ENCODE measurements at regions not wholly inside any gene's neighbourhood (a gene's known extent, or its start where the extent isn't known, plus 50 kb on each side); places are given as distances from the start of the nearest gene placed in this dataset.

DNA sequence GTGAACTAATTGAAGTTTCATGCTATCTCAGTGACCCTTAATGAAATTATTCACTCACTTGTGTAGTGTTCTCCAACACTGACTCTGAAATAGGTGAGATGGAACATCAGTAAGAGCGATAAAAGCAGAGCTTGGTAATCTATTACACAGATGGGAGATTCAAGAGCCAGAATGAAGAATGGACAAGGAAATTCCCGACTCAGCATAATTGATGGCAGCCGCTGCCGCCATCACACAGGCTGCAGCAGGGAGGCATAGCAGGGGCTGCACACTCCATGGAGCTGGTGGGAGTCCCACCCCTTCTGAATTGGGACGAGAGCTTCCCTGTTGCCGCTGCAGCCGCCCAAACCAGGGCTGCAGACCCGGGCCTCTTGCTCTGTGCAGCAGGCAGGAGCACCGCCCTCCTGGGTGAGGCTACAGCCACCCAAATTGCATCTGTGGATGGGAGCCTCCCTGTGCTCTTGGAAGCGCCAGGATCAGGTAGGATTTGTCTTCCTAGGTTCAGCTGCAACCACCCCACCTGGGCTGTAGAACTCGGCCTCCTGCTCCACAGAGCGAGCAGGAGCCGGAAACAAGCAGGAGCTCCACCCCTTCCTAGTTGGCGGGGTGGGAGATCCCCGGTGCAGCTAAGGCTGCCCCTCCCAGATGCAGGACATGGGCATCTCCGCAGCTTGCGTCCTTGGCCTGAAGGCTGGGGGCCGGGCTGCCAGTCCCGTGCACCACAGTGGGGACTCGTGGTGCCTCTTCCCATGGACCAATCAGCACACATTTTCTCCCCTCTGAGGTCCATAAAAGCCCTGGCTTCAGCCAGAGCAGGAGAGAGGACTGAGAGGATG lies 535.1 kb upstream of the LUZP2 start:
- no peak for DNase-seq

DNA sequence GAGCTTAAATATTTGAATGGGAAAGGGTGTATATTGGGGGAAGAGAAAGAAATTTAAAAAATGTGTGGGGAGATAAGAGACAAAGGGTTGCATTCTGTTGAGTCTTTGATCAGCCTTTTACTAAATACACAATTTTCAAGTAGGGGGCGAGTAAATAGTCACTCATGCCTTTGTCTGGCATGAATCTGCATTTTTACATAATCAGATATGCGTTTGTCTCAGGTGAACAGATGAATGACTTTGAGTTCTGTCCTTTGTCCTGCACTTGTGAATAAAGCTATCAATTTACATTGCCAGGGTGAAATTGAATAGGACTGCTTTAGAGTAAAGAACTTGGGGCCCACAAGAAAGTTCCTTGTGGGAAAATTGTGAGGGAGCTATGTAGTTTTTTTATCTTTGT lies 523.6 kb upstream of the LUZP2 start:
- DNase-seq: peak; percentile 11

DNA sequence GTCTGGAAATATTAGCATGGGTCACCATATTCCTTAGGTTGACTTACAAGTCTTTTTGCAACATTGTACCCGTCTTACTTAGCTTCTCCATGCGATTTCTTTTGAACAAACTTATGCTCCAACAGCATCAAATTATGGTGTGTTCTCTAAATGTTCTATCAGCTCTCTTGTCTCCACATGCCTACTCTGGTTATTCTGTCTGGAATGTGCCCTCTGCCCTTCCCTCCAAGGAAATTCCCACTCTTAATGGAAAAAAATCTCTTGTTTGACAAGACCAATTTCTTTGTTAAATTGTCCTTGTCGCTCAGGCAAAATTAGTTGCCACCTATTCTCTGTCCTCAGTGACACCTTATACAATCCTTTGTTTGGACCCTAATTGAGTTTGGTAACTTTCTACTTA lies 522.8 kb upstream of the LUZP2 start:
- DNase-seq: peak; percentile 57

DNA sequence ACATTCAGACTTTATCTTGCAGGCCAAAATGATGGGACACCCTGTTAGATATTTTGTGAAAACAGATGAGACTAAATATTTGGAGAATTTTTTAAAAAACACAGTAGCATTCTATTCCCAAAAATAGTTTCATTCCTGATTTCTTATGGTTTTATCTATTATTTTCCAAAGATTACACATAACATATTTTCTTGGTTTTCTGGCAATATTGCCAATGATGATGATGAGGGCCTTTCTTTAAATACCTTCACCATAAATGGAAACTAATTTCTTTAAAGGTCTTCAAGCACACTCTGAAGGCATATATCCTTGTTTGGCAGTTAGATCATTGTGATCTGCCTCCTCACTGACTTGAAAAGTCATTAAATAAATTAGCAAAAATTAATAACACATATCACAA lies 522.3 kb upstream of the LUZP2 start:
- DNase-seq: peak; percentile 80

DNA sequence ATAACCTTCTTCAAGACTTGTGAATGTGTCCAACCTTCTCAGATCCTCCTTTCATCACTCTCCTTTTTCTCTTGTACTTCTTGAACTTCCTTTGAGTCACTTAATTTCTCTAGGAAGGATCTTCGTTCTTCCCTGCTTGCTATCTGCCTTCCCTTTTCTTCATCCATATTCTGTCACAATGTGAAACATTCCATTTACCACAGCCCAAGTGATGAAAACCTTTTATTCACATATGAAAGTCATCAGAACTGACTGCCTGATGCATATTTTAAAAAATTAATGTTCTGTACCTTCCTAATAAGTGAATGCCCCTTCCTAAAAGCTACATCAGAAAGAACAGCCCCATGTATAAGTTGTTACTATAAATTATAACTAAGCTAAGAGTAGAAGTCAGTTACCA lies 520.4 kb upstream of the LUZP2 start:
- peak; percentile 67 for DNase-seq

DNA sequence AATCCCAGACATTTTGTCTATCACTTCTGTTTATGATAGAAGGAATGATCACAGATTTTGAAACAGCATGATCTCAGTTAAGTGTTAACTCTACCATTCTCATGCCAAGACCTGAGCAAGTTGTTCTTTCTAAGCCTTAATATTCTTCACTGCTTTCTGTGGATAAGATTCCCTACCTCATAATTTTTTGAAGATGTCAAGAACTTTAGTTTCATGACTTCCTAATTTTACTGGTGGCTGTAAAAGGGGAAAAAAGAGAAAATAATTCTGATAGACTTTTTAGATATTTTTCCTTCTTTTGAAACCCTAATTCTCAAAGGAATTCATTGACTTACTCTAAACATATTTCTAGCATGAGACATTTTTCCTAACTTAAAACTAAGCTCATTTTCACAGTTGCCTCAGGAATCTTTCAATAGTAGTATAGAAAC lies 520.0 kb upstream of the LUZP2 start:
- peak; percentile 74 for DNase-seq

DNA sequence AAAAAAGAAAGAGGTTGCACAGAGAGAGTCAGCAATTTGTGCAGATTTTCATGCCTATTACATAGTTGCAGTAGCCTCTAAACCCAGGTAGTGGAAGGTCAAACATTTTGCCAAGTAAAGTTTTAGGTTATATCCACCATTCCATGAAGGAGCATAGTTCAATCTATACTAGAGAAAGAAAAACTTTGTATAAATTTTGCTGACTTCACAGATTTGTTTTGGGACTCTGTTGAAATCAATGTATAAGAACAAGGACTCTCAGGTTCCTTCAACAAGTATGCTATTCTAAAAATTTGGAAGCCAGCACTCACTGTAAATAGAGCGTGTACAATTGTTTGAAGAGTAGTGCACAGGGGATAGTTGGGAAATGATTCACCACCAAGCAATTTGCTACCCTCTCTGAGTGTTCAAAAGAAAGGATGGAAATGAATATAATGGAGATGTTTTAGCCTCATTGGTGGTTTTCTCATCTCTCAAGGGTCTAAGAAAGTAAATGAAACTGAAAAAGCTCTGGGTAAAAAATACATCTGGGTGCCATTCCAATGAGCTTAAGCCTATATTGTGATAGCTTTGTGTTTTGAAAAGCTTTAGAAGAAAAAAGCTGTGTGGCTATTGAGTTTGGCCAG lies 508.4 kb upstream of the LUZP2 start:
- peak; percentile 94 for DNase-seq

DNA sequence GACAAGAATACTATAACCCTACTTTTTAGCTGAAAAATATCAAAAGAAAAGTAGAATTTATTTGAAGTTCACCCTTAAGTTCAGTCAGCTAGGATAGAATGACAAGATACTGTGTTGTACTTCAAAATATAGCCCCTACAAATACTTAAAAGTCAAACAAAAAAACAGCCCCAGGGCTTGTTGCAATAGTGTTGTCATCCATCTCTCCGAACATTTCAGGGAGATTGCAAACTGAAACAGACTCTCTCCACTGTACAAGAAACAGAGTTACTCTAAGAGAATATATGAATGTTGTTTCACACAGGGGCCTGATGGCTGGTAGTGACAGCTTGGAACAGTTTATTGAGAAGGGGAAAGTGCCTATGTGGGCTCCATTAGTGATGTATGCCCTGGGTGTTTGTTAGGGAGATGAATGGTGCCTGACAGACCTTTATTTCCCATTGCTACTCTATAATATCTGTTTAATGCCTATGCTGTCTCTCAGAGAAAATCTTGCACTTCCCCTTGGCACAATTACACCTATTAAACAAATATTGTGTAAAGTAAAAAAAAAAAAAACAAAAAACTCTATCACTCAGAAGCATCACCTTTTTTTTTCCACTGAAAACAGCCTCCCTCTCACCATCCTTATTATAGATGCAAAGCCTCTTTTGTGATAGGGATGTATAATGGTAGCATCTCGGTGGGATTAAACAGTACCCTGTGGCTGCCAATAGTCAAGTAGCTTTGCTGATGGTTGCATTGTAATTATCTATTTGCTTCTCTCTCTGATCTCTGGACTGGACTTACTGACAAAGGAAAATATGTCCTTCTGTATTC lies 506.3 kb upstream of the LUZP2 start:
- peak; percentile 17 for DNase-seq

DNA sequence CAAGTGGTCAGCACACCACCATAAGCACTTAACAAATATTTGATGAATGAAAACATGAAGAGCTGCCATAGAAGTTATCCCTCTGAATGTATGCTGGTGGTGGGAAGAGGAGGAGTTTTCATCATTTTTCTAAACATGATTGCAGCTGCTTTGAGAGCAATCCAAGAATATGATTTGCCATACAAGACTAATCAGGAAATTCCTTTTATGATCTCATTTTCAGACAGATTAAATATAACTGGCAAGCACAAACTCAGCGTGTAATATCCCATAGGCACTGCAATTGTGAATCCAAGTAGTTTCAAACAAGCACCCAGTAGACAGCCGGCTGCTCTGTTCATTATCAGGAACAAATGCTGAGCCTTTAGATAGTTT lies 505.7 kb upstream of the LUZP2 start:
- DNase-seq: peak; percentile 92

DNA sequence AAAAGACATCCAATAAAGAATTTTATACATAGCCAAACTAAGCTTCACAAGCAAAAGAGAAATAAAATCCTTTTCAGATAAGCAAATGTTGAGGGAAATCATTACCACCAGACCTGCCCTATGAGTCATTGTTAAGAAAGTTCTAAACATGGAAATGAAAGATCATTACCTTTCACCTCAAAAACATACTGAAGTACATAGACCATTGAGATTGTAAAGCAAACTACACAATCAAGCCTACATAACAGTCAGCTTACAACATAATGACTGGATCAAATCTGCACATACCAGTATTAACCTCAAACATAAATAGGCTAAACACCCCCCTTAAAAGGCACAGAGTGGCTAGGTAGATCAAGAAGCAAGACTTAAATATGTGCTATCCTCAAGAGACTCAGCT lies 501.0 kb upstream of the LUZP2 start:
- DNase-seq: peak; percentile 30

DNA sequence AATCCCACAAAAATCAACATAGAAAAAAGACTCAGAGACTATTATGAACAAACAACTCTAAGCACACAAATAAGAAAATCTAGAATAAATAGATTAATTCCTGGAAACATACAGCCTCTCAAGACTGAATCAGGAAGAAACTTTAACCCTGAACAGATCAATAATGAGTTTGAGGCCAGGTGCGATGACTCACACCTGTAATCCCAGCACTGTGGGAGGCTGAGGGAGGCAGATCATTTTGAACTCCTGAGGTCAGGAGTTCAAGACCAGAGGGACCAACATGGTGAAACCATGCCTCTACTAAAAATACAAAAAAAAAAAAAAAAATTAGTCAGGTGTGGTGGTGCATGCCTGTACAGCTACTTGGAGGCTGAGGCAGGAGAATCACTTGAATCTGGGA lies 499.5 kb upstream of the LUZP2 start:
- no peak for DNase-seq

DNA sequence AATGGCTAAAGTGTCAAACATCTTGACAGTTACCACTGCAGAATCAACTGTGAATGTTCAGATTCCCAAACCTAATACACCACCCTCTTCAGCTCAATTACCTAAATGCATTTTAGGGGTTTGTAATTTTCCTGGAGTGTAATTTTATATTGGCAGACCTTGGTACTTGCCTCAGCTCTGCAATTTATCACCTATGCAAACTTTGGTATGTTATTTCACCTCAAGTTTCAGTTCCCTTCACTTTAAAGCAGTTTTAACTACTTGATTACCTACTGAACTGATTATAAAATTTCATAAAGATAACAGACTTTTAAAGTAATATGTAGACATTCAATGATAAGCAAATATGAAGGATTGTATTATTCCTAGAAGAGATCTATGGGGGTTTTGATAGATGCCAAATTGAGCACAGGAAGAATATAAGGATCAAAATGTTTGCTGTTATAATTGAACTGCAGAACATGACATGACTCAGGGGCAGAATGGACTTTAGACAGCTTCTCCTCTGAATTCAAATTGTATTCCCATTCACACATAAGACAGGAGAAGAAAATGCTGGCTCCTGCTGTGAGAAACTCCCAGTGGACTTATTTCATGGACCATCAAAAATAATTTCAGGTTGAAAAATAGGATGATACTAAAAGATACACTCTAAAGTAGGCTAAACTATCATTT lies 491.5 kb upstream of the LUZP2 start:
- no peak for DNase-seq

DNA sequence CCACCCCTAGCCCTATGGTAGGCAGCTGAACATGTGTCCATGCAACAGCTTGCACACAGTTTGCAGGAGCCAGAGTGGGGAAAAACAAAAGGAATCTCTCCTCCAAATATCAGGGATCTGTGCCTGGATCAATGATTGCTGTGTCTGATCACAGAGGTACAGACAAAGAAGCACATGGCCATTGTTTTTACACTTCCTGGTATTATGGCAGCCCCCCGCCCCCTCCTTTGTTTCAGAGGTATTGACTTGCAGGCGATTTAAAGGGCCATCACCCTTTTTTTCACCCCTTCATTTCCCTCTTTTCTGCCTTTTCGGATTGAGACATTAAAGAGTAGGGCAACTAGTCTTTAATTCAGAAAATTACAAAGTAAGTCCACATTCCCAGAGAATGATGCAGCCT lies 453.0 kb upstream of the LUZP2 start:
- no peak for DNase-seq

DNA sequence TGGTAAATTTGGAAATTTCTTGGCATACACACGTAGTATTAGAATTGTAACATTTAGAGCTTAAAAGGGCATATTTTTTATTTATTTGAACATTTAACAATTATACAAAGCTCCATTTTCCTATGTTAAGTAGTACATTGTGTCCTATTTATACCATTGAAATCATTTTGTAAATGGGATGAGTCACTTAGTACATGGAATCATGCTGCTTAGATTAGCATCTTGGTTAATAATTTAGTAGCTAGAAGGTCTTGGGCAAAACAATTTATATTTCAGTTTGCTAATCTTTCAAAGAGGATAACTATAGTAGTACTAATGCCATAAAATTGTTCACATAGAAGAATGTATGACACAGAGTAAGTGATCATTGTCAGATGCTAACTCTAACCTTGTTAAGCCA lies 450.1 kb upstream of the LUZP2 start:
- DNase-seq: no peak

DNA sequence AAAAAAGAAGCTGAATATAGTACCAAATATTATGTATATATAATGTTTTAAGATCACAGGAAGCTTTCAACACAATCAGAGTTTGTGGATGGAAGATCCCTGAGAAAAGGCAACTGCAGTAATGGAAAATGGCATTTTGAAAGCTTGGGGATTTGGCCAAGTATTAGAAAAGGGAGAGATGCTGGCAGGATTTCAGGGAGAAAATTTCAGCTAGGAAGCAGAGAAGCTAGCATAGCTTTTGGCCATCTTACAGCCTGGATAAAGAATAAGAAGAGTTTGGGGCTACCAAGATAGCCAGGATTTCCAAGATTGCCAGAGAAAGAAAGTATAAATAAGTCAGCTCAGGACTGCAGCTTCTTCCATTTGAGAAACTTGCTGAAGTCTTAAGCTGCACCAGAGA lies 440.8 kb upstream of the LUZP2 start:
- no peak for DNase-seq

DNA sequence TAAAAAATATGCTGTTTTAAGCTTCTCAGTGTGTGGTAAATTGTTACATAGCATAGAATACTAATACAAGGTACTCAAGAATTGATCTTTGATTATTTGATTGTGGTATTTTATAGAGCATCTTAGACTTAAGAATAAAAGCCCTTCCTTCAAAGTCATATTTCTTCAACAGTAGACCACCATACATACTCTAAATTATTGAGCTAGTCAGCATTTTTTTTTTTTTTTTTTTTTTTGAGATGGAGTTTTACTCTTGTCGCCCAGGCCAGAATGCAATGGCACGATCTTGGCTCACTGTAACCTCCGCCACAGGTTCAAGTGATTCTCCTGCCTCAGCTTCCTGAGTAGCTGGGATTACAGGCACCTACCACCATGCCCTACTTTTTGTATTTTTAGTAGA lies 436.7 kb upstream of the LUZP2 start:
- DNase-seq: no peak

DNA sequence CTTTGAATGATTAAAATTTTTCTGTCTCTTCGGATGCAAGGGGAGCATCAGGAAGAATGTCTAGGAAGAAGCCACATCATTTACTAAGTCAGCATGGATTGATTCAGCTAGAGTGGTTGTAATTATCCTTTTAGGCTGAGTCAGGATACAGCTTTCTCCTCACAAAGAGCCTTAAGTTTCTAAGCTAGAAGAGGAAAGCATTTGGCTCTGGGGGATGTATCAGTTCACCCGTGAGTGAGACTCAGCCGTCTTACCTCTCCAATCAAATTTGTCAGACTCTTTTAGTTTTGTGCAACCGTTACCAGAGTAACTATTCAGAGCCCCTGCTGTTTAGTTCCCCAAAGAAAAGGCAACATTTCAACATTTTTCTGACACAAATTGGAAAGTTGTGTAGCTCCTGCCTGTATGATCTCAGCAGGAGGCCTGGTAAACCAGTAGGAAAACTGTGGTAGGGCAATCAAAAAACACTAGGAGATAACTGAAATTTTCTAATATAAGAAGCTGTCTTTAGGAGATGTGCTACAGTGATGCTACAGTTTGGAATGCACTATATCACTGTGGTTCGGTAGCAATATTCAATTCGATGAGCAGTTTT lies 432.4 kb upstream of the LUZP2 start:
- peak; percentile 44 for DNase-seq

DNA sequence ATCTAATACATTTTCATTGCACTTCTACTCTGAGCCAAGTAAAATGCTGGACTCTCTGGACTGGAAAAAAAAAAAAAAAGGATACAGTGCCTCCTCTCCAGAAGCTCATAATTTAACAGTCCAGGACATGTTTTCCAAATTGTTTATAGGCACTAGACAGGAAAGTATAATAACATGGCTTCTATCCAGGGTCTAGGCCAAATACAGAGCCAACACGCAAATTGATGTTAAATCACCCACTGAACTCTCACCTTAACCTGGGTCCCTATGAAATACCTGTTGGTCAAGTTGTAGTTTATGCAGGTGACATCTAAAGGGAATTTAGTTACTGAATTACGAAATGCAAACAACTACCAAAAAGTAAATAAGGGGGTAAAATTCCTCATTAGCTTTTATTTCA lies 428.7 kb upstream of the LUZP2 start:
- DNase-seq: no peak

DNA sequence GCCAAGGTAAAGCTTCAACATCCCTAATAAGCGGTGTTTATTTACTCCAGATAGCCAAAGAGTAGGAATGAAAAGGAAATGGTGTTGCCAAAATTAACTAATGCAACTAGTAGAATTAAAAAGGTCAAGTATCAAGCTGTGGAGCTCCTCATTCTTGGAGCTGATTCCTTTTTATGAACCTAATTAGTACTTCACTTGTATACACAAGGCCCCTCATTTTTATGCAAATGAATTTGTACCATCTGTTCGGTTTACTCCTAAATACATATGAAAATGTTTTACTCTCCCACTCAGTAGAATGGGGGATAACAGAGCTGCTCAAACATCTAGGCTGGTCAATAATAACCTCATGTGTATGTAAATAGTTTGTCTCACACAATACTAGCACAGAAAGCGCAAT lies 426.4 kb upstream of the LUZP2 start:
- DNase-seq: no peak

DNA sequence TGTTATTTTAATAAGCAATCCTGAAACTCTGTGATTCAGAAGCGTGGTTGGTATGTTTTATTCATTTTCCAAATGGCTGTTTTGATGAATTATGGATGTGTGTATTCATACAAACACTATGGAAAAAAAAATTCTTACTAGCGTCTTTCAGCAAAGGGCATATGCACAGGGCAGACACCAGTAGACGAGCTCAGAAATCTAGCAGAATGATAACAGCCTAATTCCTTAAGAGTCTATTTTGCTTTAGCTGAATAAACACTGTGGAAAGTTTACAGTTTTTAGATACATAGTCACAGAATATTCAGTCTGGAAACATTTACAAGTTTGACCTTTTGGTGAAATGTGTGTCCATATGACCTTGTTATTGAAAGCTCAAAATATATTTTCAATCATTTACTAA lies 418.8 kb upstream of the LUZP2 start:
- DNase-seq: no peak

DNA sequence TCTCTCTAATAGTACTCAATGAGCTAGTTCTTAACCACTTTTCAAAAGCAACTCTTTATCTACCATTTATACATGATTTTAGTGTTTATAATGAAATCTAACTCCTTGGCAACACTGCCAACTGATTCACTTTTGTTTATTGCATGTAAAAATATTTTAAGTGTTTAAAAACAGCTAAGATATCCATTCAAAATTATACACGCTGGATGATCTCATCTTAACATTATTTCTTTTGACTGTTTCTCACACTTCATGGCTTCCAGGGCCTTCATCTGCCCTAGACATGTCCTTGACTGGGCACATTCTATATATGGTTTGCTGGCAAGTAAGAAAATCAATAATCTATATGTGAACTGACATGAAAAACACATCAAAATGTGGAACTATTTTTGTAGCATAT lies 414.6 kb upstream of the LUZP2 start:
- DNase-seq: peak; percentile 8

DNA sequence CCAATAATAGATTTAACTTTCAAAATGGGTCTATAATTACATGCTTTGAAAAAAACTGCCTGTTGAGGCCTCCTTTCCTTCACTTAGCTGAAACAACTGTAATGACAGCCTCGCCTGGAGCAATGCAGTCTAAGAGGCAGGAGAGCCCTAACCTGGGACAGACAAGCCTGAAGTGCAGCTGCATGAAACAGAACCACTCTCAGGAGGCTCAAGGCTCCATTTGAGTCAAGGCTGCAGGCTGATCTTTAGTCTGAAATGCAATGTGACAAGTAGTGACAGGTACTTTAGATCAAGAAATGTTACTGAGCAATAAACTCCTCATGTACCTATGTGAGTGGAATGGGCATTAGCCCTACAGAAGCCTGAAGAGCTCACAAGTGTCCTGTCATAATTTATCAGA lies 414.0 kb upstream of the LUZP2 start:
- DNase-seq: no peak

DNA sequence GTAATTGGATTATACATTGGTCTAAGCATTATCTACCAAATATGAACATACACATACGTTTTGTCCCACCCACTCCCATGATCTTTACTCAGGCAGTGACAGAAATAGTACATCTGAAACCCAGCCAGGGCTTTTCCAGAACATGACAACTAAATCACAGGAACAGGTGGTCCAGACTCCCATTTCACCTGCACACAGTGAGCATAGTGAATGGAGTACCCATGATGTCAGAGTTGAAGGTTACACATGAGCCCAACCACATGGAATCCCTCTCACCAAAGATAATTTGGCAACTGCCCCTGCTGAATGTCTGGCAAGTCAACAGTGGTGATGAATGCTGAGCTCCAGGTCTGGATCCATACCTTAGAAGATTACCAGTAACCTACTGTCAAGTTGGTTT lies 411.9 kb upstream of the LUZP2 start:
- DNase-seq: no peak
